ENCODE measurements at regions not wholly inside any gene's neighbourhood (a gene's known extent, or its start where the extent isn't known, plus 50 kb on each side); places are given as distances from the start of the nearest gene placed in this dataset.

DNA sequence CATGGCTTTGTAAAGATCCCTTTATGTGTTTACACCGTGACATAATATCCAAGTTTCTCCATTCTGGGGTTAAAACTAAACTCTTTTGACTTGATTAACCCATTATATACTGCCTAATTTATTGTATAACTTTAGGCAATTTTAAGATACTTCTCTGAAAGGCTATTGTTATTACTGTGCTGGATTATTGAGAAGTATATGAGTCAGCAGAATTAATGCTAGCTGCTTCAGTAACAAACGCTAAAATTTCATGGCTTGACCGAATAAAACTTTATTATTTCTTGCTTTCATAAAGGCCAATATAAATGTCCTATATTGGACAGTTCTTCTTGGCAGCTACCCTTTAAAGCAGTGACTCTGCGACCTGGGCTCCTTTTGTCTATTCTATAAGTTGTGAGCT lies 853.9 kb downstream of the SORCS3 start:
- DNase-seq = no peak

DNA sequence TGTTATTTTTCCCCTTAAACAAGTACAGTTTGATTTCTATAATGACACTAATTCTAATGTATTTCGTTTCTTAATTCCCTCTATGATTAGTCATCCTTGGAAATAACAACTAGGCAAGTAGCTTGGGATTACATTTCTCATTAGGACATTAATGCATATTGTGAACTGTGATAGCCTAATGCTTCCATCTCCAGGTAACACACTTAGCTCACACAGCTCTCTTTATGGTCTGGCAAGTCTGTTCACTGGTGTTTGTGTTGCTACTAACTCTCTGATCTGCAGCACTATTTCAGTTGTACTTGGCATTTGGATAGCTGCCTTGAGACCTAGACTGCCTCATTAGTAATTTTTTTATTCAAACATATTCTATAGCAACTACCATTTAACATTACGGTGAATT lies 853.2 kb downstream of the SORCS3 start:
- no peak for DNase-seq

DNA sequence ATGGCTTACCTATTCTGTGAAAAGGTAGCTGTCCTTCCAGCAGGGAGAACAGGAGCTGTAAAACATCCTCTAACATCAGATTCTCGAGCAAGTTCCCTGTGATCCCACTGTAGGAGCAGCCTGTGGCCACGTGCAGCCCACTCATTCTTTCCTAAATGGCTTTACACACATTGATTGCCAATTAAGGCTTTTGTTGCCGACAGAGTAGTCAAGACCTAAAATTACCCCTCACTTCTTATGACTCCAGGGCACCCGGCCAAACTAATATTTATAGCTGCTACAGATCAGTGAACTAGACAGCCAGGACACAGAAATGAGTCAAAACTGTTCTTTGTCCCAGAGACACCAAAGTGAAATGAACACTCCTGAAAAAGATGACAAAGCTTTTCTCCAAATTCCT lies 832.1 kb downstream of the SORCS3 start:
- no peak for DNase-seq

DNA sequence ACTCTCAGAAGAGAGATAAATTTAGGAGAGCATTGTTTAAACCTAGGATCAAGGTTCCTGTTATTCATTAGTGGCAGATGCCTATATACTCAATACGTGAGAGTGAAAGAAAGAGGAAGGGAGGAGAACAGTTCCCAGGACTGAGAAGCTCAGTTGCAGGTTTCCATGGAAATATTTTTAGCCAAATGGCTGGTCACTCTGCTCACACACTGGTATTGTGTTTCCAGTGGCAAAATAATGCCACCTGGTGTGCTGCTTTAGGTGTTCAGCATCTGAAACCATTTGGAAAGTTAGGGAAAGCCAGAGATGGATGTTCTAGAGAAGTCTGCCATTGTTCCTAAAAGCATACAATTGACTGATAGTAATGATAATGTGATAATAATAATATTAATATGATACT lies 827.7 kb downstream of the SORCS3 start:
- no peak for DNase-seq

DNA sequence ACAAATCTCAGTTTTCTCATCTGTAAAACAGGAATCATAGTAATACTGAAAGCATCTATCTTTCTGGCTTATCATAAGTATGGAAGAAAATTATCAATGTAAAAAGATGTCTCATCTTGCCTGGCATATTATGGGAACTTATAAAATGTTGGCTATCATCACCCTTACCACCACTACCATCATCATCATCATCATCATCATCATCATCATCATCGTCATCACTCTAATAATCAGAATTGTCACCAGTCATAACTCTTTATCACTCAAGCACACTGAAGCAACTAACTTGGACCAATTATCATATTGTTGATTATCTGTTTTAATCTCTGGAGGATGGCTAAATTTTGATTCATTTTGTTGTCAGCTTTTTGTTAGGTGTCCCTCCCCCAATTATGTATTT lies 825.4 kb downstream of the SORCS3 start:
- DNase-seq = no peak

DNA sequence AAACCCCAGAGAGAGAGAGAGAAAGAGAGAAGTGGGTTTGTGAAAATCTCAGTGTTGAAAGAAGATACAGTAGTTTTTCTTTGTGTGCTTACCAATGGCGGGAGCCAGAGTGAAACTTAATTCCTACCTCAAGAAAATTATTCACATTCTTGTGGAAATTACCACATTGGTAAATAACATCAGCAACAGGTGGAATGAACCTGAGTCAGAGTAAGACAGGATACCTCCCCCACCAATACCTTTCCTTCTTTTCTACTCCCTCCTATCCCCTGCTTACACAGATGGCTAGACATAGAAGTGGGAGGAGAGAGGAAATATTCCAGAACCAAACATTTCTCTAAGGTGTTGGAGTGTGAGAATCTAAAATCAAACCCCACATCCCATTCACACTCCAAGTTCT lies 793.9 kb downstream of the SORCS3 start:
- DNase-seq = no peak

DNA sequence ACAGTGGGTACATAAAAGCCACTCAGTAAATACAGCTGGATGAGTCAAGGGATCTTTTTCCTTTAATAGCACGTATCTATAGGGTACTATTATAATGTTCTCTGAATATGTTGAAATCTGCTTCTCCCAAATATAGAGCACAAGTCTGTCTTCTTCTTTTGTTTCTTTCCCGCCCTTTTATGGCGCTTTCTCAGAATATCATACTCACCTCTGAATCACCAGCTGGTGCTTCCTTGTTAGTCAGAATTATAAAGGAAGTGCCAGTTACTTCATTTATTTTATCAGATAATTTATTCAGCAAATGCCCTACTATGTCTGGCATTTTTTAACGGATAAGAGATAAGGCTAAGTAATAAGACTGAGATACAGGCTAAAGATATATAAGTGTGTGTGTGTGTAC lies 772.9 kb downstream of the SORCS3 start:
- no peak for DNase-seq

DNA sequence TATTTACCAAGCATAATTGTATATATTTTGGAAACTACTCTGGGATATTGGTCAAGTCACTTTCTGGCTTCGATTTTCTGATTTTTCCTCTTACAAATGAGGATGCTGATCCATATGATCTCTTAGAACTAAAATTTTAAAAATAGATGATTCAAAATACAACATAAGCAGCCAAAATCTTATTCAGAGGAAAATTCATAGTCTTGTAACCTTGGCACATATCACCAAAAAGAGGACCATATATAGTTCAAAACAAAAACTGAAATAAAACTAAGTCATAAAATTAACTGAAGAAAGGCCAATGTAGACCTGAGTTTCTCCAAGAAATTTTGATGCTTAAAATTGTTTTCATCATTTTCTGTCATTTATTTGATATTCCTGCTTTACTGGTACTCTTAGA lies 768.3 kb downstream of the SORCS3 start:
- DNase-seq = no peak

DNA sequence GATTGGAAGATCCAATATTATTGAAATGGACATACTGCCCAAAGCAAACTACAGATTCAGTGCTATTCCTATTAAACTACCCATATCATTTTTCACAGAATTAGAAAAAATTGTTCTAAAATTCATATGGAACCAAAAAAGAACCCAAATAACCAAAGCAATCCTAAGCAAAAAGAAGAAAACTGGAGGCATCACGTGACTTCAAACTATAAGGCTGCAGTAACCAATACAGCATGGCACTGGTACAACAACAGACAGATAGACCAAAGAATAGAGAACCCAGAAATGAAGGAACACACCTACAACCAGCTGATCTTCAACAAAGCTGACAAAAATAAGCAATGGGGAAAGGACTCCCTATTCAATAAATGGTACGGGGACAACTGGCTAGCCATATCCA lies 765.4 kb downstream of the SORCS3 start:
- DNase-seq = no peak

DNA sequence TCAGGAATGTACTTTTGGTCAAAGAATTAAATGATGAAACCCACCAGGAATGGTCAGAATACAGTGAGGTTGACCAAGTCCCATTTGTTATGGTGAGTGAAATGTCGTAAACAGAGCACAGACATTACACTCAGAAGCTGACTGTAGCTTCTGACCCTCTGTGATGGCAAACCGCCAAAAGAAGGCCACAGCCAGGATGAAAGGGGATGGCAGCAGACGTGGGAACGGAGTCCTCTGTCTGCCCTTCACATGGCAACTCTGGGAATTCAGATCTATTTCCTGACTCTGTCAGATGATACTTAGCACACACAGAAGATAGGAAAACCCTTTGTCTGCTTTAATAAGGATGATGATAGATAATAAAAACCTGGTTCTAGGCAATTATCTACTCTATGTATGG lies 757.1 kb downstream of the SORCS3 start:
- DNase-seq = no peak

DNA sequence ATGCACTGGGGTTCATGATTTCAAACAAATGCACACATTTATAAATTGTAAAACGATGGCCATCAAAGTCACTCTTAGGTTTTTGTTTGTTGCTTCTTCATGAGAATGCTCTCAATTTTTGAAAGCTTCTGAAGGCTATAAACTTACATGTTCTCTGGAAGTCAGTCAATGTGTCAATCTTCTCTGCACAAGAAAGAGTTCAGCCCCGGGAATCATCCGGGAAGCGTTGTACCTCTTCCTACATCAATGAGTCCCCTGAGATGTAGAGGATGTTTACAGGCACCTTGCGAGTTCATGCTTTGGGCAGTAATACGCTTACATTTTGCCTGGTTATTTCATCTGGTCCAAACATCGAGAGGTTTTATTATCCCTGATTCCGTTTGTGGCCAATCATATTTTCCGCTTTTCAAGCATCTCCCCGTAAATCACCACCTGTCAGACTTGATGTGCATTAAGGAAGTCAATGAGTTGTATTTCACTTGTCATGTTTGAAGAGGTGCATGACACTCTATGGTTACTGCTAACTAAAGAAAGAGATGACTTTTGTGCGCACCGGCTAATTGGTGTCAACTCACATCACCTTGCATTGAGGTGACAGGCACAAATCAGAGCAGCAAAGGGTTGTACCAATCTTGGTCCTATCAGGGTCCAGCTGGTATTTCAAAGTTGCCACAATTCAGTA lies 750.7 kb downstream of the SORCS3 start:
- no peak for DNase-seq

DNA sequence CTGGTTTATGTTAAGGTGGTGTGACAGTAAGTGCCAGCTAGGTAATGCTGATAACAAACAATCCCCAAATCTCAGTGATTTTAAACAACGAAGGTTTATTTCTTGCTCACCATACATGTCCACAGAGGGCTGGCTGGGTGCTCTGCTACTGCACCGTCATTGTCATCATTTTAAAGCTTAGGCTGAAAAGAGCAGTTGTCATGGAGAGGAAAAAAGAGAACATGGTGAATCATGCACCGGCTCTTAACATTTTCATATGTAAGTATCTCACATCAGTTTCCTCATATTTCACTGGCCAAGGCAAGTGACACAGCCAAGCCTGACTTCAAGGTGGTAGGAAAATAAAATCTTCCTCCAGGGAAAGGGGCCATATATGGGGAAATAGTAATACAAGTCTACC lies 746.9 kb downstream of the SORCS3 start:
- no peak for DNase-seq

DNA sequence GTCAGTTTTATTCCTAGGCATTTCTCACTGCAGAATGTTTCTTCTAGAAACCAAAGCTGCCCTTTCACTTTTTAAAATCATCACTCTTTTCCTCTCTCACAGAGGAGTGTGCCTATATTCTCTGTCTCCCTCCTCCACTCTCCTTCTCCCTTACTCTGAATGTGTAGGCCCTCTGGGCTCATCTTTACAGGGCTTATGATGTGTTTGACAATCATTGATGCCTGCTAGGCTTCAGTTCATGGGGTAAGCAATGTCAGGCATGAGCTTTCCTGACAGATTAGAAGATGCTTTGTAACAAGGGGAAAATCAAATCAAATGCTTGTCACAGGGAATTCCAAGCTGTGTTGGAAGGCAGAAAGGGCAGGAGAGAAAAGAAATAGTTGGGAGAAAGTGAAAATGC lies 742.9 kb downstream of the SORCS3 start:
- DNase-seq = no peak

DNA sequence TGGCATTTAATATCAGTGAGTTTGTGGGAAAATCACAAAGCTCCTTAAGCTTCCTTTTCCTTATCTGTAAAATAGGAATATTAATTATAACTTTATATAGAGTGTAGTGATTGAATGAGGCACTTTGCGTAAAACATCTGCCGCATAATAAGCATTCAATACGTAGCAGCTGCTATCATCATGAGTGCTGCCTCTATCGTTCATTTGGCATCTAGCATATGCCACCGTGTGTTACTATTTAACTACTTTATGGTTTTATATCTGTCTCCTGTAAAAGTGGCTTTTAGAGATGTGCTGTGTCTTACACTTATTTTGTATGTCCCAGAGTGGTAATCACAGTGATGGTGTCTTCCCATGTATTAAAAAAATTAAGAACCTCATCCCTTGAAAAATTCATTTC lies 729.6 kb downstream of the SORCS3 start:
- DNase-seq = no peak

DNA sequence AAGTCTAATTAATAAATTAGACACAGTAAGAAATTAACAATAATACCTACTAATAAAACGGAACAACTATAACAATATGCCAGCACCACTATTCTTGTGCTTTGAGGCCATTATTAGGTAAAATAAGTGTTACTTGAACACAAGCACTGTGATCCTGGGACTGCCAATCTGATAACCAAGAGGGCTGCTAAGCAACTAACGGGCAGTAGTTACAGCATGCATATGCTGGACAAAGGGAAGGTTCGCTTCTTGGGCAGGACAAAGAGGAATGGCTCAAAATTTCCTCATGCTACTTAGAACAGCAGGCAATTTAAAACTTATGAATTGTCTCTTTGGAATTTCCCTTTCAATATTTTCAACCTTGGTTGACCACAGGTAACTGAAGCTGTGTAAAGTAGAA lies 718.6 kb downstream of the SORCS3 start:
- DNase-seq = no peak

DNA sequence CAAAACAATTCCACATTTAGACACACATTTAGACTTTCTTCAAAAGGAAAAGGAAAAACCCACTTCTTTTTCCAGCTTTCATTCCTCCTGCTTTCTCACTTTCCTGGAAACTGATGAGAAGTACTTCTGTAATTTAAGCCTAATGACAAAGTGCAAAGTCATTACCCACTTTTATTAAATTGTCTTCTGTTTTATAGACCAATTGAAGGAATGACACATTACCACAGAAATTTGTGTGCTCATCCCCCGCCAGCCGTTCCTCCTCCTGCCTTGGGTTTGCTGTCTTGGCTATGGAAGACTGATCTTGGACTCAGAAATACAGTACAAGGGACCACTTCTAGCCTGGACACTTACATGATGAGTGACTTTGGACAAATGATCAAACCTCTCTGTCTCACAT lies 717.8 kb downstream of the SORCS3 start:
- DNase-seq = no peak

DNA sequence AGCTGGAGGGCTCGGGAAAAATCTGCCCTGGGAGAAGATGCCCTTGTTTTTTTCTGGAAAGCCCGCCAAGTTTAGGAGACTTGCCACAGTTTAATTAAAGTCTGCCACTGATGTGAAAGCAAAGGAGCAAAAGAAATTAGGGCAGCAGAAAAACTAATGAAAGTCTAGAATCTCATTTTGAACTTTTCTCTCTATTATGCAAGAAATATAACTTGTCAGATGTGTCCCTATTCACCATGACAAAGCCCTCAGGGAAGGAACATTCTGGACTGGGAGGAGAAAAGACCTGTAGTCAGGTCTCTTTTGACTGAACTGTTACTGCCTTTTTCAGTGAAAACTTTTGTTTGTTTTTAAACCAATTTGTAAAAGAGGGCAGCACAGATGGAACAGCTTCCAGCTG lies 715.5 kb downstream of the SORCS3 start:
- no peak for DNase-seq

DNA sequence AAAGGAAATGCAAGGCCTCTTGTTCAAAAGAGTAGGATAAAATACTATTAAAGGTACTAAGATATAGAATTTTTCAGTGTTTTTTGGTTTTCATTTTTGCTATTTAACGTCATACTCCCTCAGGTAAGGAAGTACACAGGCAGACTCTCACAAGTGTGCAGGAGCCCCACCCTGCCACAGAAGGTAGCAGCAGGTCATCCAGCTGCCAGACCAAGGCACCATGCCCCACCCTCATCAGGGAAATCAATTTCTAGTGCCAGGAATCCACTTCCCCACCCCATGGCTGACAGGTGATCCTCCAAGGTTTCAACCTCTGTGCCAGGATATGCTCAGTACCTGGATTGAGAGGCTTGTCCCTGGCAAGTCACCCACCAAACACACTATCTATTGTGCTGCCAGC lies 712.9 kb downstream of the SORCS3 start:
- DNase-seq = no peak

DNA sequence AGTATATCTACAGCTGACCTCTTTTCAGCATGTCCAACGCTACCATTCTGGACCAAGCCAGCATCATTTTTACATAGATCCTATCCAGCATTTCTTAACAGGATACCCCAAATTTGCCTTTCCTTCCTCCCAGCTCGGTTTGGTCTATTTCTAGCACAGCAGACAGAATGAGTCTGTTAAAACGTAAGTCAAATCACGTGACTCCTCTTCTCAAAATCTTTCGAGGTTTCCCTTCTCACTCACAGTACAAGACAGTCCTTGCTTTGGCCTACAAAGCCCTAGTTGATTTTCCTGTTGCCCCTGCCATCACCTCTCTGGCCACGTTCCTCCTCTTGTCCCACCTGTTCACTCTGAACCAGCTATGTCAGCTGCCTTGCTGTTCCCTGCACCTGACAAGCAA lies 711.7 kb downstream of the SORCS3 start:
- DNase-seq = no peak

DNA sequence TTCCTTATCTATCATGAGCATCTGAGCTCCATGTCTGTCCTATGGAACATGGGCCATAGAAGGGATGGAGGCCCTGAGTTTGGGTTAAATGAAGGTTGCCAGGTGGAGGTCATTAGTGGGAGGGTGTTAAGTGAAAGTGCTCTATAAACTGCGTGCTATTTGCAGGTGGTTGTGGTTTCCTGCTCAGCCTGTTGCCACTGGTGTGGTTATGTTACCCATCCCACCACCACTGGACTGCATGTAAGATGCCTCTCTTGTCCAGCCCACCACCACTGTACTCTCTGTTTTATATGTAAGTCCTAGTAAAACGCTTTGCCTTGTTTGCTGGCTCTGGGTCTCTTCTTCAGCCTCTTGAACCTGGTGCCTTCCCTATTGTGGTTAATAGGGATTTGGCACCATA lies 711.2 kb downstream of the SORCS3 start:
- no peak for DNase-seq

DNA sequence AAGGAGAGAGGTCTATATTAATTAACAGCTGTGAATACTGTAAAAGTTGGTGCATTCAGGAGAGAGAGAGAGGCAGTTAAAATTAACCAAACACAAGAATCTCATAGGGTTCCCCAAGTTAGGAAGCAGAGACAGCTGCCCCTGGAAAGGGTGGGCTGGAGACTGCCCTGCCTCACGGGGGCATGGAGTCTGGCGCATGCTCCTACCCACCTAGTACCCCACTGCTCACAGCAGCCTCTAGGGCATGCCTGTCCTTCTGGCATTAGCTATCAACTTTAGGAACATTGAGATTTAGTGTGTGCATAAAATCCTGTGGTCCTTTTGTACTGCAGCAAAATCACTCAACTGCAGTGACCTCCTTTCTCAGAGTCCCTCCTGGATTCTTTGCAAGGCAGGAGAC lies 710.1 kb downstream of the SORCS3 start:
- no peak for DNase-seq

DNA sequence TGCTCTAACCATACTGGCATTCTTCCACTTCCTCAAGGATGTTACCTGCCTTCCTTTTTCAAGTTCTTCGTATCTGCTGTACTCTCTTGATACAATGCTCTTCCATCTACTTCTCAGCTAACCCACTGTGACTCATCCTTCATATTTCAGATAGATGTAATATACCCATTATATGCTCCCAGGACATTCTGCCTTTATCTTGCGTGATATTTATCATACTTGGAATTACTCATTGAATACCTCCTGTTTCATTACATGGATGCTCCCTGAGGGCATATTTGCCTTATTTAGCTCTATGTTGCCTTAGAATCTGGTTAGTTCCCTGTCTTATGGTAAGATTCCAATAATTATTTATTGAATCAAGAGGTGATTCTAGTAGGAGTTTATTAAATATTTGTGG lies 706.4 kb downstream of the SORCS3 start:
- DNase-seq = no peak

DNA sequence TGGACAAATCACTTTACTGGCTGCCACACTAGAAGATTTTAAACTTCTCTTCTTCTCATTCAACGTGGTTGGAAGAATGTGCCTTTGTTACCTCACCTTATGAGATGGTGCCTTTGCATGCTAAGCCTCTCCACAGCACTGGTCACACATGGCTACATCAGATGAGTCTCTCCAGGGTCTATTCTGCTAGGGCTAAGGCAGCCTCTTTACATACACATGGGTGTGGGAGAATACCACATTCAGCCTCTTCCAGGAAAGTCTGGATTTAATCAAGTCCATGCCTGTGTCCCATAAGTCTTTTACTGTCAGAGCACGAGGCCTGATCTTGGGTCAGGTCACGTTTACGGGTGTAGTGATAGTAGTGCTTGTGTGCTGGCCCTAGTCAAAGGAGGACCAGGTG lies 701.5 kb downstream of the SORCS3 start:
- no peak for DNase-seq

DNA sequence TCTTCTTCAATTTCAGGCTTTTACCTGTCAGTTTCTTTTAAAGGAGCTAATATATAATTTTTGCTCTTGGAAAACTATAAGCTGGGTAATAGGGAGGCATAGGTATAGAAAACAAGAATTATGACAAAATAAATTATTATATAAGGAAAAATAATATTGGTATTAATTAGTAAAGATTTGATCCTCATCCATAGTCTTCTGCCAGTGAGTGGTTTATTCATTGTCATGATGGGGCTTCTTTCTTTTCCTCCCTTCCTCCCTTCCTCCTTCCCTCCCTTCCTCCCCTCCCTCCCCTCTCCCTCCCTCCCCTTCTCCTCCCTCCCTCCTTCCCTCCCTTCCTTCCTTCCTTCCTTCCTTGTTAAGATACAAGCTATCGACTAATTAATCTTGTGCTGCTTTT lies 698.6 kb downstream of the SORCS3 start:
- DNase-seq = no peak

DNA sequence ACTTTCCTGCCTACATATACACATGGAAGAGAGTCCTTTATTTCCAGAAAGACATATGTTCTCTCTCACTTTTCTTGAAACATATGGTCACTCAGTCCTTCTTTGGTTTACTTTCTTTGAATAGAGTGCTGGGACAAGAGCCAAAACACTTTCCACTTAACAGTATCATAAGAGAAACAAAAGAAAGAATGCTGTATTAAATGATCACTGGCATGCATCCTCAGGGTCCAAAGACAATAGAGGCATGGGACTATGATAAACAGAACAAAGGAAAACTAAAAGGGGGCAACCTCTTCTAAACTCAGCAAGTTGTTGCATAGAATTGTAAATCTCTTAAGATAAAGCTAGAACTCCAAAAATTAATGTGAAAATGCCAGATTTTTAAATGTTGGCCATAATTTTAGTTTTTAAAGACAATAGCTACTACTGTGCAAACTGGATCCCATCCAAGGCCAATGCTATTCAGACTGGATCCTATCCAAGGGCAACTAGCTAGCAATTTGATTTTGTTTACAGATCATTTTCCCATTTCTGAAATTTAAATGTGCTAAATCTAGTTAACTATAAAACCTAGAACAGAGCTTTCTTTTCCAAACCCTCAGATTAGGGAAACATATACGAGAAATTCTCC lies 687.5 kb downstream of the SORCS3 start:
- DNase-seq = peak; percentile 7
